HG03064 (cell line): ENCODE measurements at regions not wholly inside any gene's neighbourhood (a gene's known extent, or its start where the extent isn't known, plus 50 kb on each side); places are given as distances from the start of the nearest gene placed in this dataset.

Experiments used
- ATAC-seq: cut with Tn5 transposase; IDR thresholded peaks from one replicate; pipeline ENCODE4 v1.9.1; 2021; ENCODE audit warnings: low read depth; ENCODE audit not compliant: unreplicated experiment

- ATAC-seq, result no peak
Observed at GRCh38 chr14:25552826-25553225, 502.9 kb upstream of the STXBP6 start.

GRCh38 chr14:25551674-25552073, 501.7 kb upstream of the STXBP6 start:
- no peak for ATAC-seq

GRCh38 chr14:25546826-25547225, 496.9 kb upstream of the STXBP6 start:
- no peak for ATAC-seq

- no peak for ATAC-seq
Observed at GRCh38 chr14:25537846-25538455, 488.0 kb upstream of the STXBP6 start.

GRCh38 chr14:25526290-25526689, 476.3 kb upstream of the STXBP6 start:
- ATAC-seq, result no peak

GRCh38 chr14:25522926-25523325, 473.0 kb upstream of the STXBP6 start:
- ATAC-seq, result no peak

GRCh38 chr14:25522116-25522515, 472.2 kb upstream of the STXBP6 start:
- ATAC-seq, result no peak

GRCh38 chr14:25521616-25522015, 471.7 kb upstream of the STXBP6 start:
- ATAC-seq, result no peak

- ATAC-seq, result no peak
Observed at GRCh38 chr14:25520821-25521220, 470.9 kb upstream of the STXBP6 start.

GRCh38 chr14:25518364-25518763, 468.4 kb upstream of the STXBP6 start:
- no peak for ATAC-seq

- no peak for ATAC-seq
Observed at GRCh38 chr14:25516838-25517237, 466.9 kb upstream of the STXBP6 start.

- no peak for ATAC-seq
Observed at GRCh38 chr14:25508845-25509244, 458.9 kb upstream of the STXBP6 start.

- no peak for ATAC-seq
Observed at GRCh38 chr14:25501749-25502148, 451.8 kb upstream of the STXBP6 start.

GRCh38 chr14:25488961-25489360, 439.0 kb upstream of the STXBP6 start:
- ATAC-seq, result no peak

GRCh38 chr14:25485381-25485780, 435.4 kb upstream of the STXBP6 start:
- ATAC-seq, result no peak

GRCh38 chr14:25484906-25485305, 435.0 kb upstream of the STXBP6 start:
- no peak for ATAC-seq

GRCh38 chr14:25484235-25484634, 434.3 kb upstream of the STXBP6 start:
- no peak for ATAC-seq

GRCh38 chr14:25477316-25478098, 427.6 kb upstream of the STXBP6 start:
- ATAC-seq, result no peak

- ATAC-seq, result no peak
Observed at GRCh38 chr14:25472700-25473099, 422.8 kb upstream of the STXBP6 start.

- no peak for ATAC-seq
Observed at GRCh38 chr14:25464772-25465171, 414.8 kb upstream of the STXBP6 start.

- no peak for ATAC-seq
Observed at GRCh38 chr14:25464078-25464477, 414.1 kb upstream of the STXBP6 start.

GRCh38 chr14:25463480-25463879, 413.5 kb upstream of the STXBP6 start:
- ATAC-seq, result no peak
